ENCODE measurements at regions not wholly inside any gene's neighbourhood (a gene's known extent, or its start where the extent isn't known, plus 50 kb on each side); places are given as distances from the start of the nearest gene placed in this dataset.

GRCh38 chr7:17036584-17036983, 154.8 kb upstream of the AGR3 start:
- no peaks in the 10 kb centered on the region for H3F3A ChIP-seq (ENCODE audit: insufficient read depth)
- no peak overlapping the region for H3K4me3 ChIP-seq (ENCODE audit: insufficient read depth, low read length, poor library complexity, severe bottlenecking)
- no peaks in the 10 kb centered on the region for H3K27me3 ChIP-seq (ENCODE audit: low read length)
- no peaks in the 10 kb centered on the region for H3K9me3 ChIP-seq (ENCODE audit: insufficient read depth, low read length)
- H3K9me2 ChIP-seq (replicated peaks; ENCODE audit: insufficient read depth, low read length): no peaks in the 10 kb centered on the region
- H4K20me1 ChIP-seq (ENCODE audit: low read depth, low read length): no peaks in the 10 kb centered on the region
- no peaks in the 10 kb centered on the region for H3K79me2 ChIP-seq (ENCODE audit: insufficient read depth, low read length)
- no peak for TF ChIP-seq EZH2phosphoT487 (conservative IDR thresholded peaks at IDR 0.05; ENCODE audit: low read length)
- no peak for TF ChIP-seq CTCF (IDR thresholded peaks at IDR 0.05; ENCODE audit: insufficient read depth, low read length, poor library complexity, severe bottlenecking)
- no peak overlapping the region for H3K4me2 ChIP-seq (ENCODE audit: low read depth, low read length, poor library complexity, severe bottlenecking)
- no peak overlapping the region for H3K27ac ChIP-seq (ENCODE audit: low read depth, low read length)
- H3K9ac ChIP-seq (ENCODE audit: low read length): no peak overlapping the region
- no peak overlapping the region for H2AFZ ChIP-seq (ENCODE audit: low read depth, low read length, severe bottlenecking)
- H3K36me3 ChIP-seq (ENCODE audit: low read length): no peaks in the 10 kb centered on the region

GRCh38 chr7:17037356-17037755, 155.6 kb upstream of the AGR3 start:
- Histone ChIP-seq H3K79me2 (ENCODE audit: insufficient read depth, low read length) (no peaks in the 10 kb centered on the region), H3K4me3 (ENCODE audit: insufficient read depth, low read length, poor library complexity, severe bottlenecking) (no peak overlapping the region), H4K20me1 (ENCODE audit: low read depth, low read length) (no peaks in the 10 kb centered on the region), H2AFZ (ENCODE audit: low read depth, low read length, severe bottlenecking) (no peak overlapping the region), H3K27me3 (ENCODE audit: low read length) (no peaks in the 10 kb centered on the region), H3K27ac (ENCODE audit: low read depth, low read length) (no peak overlapping the region), H3K36me3 (ENCODE audit: low read length) (no peaks in the 10 kb centered on the region), H3K9ac (ENCODE audit: low read length) (no peak overlapping the region), H3K4me2 (ENCODE audit: low read depth, low read length, poor library complexity, severe bottlenecking) (no peak overlapping the region), H3K9me3 (ENCODE audit: insufficient read depth, low read length) (no peaks in the 10 kb centered on the region), H3F3A (ENCODE audit: insufficient read depth) (no peaks in the 10 kb centered on the region), H3K9me2 (replicated peaks; ENCODE audit: insufficient read depth, low read length) (no peaks in the 10 kb centered on the region)
- TF ChIP-seq CTCF (IDR thresholded peaks at IDR 0.05; ENCODE audit: insufficient read depth, low read length, poor library complexity, severe bottlenecking) (no peak), EZH2phosphoT487 (conservative IDR thresholded peaks at IDR 0.05; ENCODE audit: low read length) (no peak)

GRCh38 chr7:17038160-17038782, 156.5 kb upstream of the AGR3 start:
- H3K27me3 ChIP-seq (ENCODE audit: low read length): no peaks in the 10 kb centered on the region
- no peak overlapping the region for H3K9ac ChIP-seq (ENCODE audit: low read length)
- TF ChIP-seq EZH2phosphoT487 (conservative IDR thresholded peaks at IDR 0.05; ENCODE audit: low read length) (no peak), CTCF (IDR thresholded peaks at IDR 0.05; ENCODE audit: insufficient read depth, low read length, poor library complexity, severe bottlenecking) (no peak)
- H2AFZ ChIP-seq (ENCODE audit: low read depth, low read length, severe bottlenecking): no peak overlapping the region
- no peaks in the 10 kb centered on the region for H4K20me1 ChIP-seq (ENCODE audit: low read depth, low read length)
- no peaks in the 10 kb centered on the region for H3K36me3 ChIP-seq (ENCODE audit: low read length)
- no peak overlapping the region for H3K4me3 ChIP-seq (ENCODE audit: insufficient read depth, low read length, poor library complexity, severe bottlenecking)
- H3F3A ChIP-seq (ENCODE audit: insufficient read depth): no peaks in the 10 kb centered on the region
- no peaks in the 10 kb centered on the region for H3K79me2 ChIP-seq (ENCODE audit: insufficient read depth, low read length)
- H3K27ac ChIP-seq (ENCODE audit: low read depth, low read length): no peak overlapping the region
- no peaks in the 10 kb centered on the region for H3K9me2 ChIP-seq (replicated peaks; ENCODE audit: insufficient read depth, low read length)
- H3K4me2 ChIP-seq (ENCODE audit: low read depth, low read length, poor library complexity, severe bottlenecking): no peak overlapping the region
- no peaks in the 10 kb centered on the region for H3K9me3 ChIP-seq (ENCODE audit: insufficient read depth, low read length)
